Stimulated activated CD4-positive, alpha-beta T cell treated with anti-CD3 and anti-CD28 coated beads, TNF-alpha, amount 100 ng/mL, for 24 hours (primary cell): ENCODE measurements at regions not wholly inside any gene's neighbourhood (a gene's known extent, or its start where the extent isn't known, plus 50 kb on each side); places are given as distances from the start of the nearest gene placed in this dataset.
"Not testable (repeated sequence)": the region's sequence is repeated elsewhere in the genome, so short reads cannot be mapped to it uniquely, and the experiment has no call there.

Experiments used
- DNase-seq, 3 experiments: peaks; one replicate each; pipeline ENCODE4 v3.0.0-alpha.2; 2020; ENCODE audit warnings: low read depth in 3 of 3

DNA sequence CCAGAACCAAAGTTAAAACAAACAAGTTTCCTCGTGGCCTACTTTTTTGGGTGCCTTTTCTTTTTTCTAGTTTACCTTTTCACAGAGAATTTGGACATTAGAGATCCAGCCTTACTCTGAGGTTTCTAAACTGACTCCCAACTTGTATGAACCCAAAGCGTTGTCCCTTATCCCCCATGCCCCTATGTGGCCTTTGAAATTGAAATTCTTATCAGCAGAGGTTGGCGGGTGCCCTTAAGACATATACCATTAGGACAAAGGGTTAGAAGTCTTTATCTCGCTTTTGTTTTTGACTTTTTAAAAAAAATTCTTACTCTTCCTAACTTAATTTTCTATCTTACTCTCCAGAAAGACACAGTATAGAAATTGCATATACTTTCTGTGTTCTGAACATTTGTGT is 76.3 kb upstream of the C7orf33 start:
- no peak for DNase-seq

DNA sequence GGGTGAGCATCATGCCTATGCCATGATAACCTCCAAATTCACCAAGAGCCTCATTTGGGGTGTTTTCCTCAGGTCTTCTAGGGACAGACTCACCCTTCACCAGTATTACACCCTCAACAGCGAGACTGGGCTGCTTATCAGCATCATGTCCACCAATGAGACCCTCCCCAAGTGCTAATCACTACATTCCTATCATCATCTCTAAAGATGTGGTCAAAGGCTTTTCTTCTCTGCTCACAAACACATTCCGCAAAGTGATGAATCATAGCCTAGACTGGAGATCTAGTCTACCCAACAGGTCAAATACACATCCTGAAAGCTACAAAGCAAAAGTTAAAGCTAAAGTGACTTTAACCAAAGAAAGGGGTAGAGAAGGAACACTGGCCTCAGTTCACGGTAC is 75.3 kb upstream of the C7orf33 start:
- DNase-seq, result no peak

- DNase-seq, result no peak
These were observed 74.6 kb upstream of the C7orf33 start for GRCh38 chr7:148515728-148516695.

GRCh38 chr7:148519386-148519785 is 71.2 kb upstream of the C7orf33 start:
- DNase-seq, result not testable (repeated sequence)

GRCh38 chr7:148521271-148521670 is 69.3 kb upstream of the C7orf33 start:
- no peak for DNase-seq

DNA sequence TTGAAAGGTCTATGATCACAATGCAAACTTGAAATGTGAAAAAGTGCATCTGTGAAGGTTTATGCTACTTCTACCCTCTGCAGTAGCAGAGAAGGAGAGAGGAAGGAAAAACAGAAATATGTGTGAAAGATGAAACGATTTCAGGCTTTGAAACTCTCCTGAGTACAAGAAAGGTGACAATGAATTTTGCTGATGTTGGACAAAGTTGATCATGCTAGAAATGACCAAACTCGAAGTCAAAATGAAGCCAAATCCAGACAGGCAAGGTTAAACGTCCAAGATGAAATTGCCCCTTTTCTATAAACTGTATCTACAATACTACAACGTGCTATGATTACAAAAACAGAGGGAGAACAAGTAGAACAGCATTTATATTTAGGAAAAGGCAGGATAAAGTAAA is 67.0 kb upstream of the C7orf33 start:
- DNase-seq, result no peak

- no peak for DNase-seq
These were observed 65.9 kb upstream of the C7orf33 start for GRCh38 chr7:148524479-148525224.

DNA sequence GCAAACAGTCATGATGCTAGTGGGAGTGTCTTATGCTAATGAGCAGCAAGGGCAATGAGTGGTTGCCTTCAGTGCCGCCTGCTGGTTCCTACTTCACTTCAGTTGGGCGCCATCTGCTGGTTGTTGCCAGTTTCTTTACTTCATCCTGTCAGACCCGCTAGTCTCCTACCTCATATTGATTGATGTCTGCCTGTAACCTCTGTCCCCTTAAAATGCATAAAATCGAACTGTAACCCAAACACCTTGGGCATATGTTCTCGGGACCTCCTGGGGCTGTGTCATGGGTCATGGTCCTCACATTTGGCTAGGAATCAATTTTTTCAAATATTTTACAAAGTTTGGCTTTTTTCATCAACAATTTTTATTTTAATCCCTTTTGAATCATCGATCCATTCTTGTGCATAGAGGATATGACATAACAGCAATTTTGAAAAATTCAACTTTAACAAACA is 62.8 kb upstream of the C7orf33 start:
- peak; percentile 76 to 86 (median 86) for DNase-seq

DNA sequence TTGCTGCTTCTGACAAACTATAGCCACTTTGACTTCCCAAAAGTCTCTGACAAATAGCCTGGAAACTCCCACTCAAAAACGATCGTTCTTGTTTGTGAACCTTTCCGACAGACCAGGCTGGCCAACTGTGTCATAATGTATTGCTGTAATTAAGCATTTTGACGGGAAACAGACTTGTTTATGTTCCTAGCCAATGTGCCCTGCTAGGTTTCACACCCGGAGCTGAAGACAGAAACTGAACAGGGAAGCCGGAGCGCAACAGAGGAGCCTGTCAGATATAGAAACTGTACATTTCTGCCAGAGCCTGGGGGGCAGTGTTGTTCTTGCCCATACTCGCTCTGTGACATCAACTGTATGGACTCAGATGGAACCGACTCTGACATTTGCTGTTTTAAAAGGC is 55.3 kb upstream of the C7orf33 start:
- DNase-seq, result peak in 2 of 3 experiments; percentile 1 to 22

DNA sequence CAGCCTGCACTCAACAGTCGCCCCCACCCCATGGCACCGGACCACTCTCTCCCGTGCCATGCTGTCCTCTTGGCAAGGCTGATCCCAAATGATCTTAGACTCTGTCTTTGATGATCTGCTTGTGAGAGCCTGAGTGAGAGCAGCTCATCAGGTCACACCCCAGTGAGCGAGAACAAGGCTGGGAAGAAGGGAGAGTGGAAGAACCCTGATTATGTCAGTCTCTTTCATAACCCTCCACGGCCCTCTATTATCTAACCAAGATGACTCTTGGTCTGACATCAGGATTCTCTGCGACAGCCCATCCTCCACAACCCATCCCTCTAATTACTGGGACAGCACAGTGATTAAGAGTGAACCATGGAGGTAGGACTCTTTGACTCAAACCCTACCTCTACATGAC is 53.1 kb upstream of the C7orf33 start:
- DNase-seq, result no peak

GRCh38 chr7:148540041-148540738 is 50.4 kb upstream of the C7orf33 start:
- no peak for DNase-seq
